Hepatic stellate cell (primary cell): ENCODE measurements at regions not wholly inside any gene's neighbourhood (a gene's known extent, or its start where the extent isn't known, plus 50 kb on each side); places are given as distances from the start of the nearest gene placed in this dataset.
A peak's percentile ranks its signal among the peaks of the same experiment; 100 is the strongest.

Experiments
- DNase-seq: peaks from one replicate; pipeline ENCODE4 v3.0.0; 2011; ENCODE audit warnings: low spot score

- DNase-seq, result no peak
Measured at GRCh38 chr12:4858386-4858785, 51.3 kb upstream of the KCNA1 start.

GRCh38 chr12:4859478-4860210 is 50.1 kb upstream of the KCNA1 start:
- DNase-seq, result peak; percentile 27
